Stimulated activated CD8-positive, alpha-beta memory T cell treated with anti-CD3 and anti-CD28 coated beads, Interleukin-7, amount 100 ng/mL, for 48 hours (primary cell): ENCODE measurements at regions not wholly inside any gene's neighbourhood (a gene's known extent, or its start where the extent isn't known, plus 50 kb on each side); places are given as distances from the start of the nearest gene placed in this dataset.

Experiments used
- DNase-seq, 2 donors: peaks; one replicate each; pipeline ENCODE4 v3.0.0-alpha.2; 2020; ENCODE audit warnings: low read depth in 1 of 2; ENCODE audit errors: extremely low read depth in 1 of 2

DNA sequence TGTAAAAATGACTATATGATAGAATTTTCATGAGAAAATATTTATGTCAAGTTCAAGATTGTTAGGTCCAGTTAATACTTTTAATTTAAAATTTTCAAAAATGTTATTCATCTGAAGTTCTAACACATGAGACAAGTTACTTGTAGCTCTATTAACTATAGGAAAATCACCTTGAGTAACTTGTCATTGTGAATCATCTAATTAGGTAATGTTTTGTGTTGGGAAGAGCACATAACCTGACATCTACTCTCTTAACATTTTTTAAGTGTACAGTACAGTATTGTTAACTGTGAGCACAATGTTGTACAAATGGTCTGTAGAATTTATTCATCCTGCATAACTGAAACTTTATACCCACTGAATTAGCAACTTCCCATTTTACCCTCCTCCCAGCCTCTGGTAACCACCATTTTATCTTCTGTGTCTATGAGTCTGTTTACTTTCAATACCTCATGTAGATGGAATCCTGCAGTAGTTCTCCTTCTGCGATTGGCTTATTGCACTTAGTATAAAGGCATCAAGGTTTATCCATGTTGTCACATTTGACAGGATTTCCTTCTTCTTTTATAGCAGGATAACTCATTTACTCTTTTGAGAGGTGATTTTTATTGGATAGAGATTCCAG lies 54.6 kb downstream of the ARL4A start:
- DNase-seq = no peak

DNA sequence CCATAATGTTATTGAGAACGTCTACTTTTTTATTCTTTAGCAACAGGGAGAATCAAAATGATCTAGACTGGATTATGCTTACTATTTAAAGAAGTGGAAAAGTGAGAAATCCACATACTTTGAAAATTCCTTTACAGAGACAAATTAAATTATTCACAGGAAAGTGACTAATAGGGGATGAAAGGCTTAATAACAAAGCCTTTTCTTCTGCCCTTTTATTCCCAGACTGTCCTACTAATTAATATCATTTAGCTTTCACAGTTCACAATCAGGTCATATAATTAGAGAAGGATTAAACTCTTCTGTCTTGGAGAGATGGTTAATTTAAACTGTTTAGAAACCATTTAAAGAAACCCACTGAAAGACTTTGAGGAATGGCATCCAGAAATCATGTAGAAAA lies 58.8 kb downstream of the ARL4A start:
- no peak for DNase-seq

DNA sequence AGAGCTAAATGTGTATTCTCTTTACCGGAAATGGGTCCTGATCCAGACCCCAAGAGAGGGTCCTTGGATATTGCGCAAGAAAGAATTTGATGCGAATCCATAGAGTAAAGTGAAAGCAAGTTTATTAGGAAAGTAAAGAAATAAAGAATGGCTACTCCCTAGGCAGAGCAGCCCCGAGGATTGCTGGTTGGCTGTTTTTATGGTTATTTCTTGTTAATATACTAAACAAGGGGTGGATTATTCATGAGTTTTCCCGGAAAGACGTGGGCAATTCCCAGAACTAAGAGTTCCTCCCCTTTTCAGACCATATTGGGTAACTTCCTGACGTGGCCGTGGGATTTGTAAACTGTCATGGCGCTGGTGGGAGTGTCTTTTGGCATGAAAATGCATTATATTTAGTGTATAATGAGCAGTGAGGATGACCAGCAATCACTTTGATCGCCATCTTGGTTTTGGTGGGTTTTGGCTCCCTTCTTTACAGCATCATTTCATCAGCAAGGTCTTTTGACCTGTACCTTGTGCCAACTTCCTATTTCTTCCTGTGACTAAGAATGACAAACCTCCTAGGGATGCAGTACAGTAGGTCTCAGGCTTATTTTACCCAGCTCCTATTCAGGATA lies 60.4 kb downstream of the ARL4A start:
- DNase-seq = no peak

DNA sequence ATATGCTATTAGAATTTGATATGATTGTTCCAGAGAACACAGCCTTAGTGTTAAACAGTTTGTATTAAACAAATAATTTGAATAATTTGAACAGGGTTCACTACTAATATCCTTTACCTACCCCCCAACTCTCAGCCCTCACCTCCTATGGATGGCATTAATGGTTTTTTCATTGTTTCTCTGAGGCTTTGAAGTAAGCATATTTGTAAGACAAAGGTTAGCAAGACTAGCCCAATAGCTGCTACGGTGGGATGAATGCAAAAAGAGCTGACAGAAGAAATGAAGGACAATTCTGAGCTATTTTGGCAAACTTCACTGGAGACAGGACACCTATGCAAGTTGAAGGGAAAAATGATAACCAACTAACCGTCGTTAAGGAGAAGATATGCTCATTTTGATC lies 61.6 kb downstream of the ARL4A start:
- DNase-seq = no peak

DNA sequence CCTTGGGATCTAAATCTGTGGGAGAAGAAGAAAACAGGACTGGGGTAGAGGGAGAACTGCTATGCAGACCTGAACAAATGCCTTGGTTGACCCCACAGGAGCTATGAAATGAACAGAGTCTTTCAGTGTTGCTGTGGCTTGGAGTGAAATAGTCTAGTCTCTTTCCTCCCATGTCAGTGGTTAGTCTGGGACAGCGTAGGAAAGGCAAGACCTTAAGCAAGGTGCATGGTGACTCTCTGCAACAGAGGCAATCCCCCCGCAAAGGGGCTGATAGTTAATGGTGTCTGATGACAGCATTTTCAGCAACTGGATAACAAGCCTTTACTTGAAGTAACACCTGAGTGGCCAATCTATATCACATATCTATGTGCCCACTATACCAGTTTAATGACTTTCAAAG lies 62.3 kb downstream of the ARL4A start:
- no peak for DNase-seq

DNA sequence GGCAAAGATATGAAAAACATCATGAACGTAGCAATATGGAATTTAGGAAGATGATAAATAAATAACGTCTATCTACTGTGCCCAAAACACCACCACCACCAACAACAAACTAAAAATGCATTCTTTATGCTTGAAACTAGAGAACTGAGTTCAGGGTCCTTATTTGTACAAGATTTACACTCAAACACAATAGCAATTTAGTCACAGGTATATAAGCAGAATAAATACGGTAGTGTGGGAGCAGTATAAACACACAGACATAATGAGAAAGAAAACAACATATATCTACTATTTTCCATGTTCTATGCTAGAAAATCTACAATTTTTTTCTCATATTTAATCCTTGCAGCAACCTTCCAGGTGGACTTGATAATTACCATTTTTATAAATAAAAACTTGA lies 64.3 kb downstream of the ARL4A start:
- DNase-seq = no peak

DNA sequence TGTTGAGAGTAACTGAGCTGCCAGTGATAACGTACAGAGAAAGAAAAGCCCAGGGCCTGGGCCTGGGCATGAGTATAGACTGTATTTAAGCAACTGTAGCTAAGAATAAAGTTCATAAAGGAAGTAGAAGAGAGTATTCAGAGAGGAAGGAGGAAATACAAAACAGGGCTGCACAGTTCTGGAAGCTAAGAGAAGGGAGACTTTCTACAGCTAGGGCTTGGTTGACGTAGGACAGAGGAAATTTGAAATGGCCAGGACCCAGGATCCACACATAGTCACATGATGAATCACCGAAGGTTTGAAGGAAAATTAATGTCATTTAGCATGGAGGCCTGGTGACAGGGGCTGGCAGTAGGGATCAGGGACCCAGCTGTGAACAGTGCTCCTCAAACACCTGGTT lies 66.7 kb downstream of the ARL4A start:
- DNase-seq = no peak

DNA sequence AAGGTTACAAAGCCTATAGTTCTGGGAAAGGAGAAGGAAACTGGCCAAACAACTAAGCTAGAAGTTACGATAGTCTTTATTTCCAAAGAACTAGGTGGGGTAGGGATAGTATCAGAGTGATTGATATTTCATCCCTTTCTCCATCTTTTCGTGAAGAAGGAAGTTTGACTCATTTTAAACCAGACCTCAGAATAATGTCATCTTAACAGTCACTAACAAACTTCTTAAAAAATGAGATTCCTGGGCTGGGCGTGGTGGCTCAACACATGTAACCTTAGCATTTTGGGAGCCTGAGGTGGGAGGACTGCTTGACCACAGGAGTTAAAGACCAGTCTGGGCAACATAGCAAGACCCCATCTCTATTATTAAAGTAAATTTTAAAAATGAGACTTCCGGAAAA lies 69.4 kb downstream of the ARL4A start:
- DNase-seq = no peak

DNA sequence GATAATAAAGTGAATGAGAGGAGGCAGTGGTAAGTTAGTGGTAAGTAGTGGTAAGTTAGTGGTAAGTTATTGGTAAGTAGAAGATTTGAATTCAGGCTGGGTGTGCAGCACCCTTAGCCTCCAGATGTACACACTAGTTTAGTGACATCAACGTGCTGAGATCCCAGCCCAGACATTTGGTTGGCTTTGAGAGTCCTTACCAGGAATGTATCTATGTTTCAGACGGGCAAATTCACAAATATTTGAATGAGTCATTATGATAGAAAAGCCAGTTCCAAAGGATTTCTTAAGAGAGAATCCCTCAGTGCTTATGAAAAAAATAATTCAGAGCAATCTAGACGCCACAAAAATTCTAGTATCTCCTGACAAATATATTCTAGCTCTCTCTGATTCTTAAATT lies 70.0 kb downstream of the ARL4A start:
- no peak for DNase-seq

DNA sequence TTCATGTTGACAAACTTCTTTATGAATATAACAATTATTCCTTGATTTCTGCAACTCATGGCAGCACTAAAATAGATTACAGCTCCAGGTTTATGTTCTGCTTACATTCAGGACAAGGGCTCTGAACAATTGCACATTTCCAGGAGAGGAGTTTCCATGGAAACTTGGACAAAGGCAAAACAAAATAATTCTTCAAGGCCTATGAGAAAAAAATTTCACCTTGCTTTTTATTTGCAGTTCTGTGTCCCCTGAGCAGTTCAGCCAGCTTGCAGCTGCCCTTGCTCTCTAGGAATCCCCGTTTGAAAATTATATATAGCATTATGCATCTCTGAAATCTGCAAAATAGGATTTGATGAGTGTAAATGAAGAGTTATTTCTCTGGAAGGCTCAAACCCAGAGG lies 71.7 kb downstream of the ARL4A start:
- no peak for DNase-seq

DNA sequence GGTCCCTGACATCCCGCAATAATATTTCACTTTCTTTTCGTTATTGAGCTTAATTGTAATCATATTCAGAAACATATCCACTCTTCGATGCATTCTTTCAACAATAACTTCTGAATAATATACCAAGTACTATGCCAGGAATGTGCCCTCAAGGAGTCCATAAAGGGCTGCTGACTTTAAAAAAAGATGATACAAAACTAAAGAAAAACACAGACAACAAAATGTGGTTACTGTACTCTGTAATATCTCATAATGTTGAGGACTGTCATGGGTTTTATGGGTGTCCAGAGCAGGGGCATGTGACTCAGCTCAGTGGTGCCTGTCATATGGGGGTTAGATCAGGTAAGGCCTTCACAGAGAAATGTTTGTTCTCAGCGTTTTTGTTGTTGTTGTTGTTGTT lies 73.7 kb downstream of the ARL4A start:
- DNase-seq = no peak

DNA sequence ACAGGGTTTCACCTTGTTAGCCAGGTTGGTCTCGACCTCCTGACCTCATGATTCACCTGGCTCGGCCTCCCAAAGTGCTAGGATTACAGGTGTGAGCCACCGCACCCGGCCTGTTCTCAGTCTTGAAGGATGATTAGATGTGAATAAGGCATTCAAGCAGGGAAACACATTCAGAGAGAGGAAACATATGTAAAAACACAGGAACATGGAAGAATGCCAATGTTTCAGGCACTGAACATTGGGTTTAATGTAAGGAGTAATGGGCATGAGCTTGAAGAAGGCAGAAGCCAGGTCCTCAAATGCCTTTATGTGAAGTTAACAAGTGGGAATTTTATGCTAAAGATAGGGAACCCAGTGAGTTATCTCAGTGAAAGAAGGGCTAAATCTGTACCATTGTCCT lies 74.3 kb downstream of the ARL4A start:
- DNase-seq = no peak

DNA sequence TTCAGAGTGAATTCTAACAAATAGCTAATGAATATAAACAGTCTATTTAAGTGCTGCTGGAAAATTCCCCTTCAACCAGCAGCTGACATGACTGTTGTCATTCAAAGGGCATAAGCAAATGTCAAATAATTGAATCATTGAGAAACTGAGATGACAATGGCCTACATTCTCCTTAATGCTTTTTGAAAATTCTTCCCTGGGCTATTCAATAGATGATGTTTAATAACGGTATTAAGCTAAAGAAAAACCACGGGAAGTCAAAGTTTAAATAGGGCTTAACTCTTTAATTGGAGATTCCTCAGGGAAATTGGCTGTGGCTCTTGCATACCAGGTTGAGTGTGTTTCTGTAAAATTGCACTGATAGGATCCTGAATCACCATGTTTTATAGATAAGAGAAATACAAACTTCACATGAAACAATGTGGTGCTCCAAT lies 77.0 kb downstream of the ARL4A start:
- DNase-seq = no peak

DNA sequence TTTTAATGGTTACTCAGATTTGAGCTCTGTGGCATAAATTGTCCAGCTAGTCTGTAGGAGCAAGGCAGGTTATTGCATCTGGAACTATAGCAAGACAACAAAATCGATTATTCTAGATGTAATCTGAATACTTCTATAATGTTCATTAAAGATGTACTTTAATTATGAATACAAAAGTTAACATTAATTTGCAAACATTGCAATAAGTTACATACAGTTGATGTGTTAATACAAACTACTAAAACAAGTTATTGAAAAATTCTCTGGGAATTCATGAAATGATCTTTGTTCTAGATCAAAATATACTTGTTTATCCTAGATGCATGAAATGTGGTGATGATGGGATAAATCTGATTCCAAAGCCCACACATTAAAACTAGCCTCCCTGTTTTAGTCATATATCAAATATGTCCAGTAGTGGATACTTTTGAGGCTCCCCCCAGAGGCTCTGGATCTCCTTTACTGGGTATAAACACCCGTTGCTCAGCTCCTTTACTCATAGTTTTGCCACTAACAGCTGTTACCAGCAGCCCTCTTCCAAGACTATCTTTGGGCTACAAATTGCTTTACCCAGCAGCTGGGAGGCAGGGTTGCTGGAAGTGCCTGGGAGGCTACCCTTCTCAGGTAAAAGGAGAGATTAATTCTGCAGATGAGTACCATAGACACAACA lies 78.1 kb downstream of the ARL4A start:
- DNase-seq = no peak

DNA sequence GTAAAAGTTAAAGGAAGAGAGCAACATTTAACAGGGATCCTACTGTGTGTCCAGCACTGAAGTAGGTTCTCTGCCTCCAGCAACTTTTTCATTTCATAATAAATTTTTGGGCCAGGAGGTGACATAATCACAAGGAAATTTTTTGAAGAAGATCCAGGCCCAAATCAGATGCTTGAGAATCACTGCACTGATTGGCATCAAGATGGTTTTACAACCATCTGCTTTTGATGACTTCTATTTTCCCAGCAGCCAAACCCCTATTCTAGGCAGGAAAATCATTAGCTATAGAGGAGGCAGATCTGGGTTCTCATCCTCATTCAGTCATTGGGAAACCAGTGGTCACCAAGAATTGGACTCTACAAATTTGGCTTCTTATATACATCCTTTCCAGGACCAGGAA lies 79.0 kb downstream of the ARL4A start:
- DNase-seq = no peak

DNA sequence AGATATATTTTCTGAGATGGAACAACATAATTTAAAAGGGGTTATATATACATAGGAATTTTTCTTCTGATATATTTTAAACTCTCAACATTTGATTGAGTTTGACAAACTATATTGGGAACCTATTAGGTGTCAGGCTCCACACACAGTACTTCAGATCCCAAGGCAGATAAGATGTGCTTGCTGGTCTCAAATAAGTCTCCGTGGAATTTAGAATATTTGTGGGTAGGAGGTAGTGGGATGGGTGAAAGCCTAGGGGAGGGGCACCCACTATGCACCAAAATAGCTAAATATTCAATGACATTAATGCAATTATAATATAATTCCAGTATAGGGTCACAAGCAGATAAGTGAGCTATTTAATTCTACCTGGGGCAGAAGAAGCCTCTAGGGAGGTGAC lies 81.5 kb downstream of the ARL4A start:
- DNase-seq = no peak

DNA sequence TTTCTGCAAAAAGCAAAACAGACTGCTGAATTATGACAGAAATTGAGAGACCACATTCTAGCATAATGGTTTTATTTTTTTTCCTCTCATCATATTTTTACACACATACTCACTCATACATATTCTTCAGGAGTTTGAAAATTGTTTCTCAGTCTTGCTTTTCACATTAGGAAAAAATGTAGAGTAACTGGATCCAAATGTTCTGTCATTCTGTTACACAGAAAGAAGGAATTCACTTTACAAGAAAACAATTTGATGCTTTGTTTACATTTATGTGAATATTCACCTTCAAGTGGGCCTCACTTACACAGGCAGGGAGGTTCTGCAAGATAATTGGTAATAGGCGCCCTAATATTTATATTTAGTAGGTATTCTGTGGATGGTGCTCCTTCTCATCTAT lies 82.0 kb downstream of the ARL4A start:
- DNase-seq = no peak

DNA sequence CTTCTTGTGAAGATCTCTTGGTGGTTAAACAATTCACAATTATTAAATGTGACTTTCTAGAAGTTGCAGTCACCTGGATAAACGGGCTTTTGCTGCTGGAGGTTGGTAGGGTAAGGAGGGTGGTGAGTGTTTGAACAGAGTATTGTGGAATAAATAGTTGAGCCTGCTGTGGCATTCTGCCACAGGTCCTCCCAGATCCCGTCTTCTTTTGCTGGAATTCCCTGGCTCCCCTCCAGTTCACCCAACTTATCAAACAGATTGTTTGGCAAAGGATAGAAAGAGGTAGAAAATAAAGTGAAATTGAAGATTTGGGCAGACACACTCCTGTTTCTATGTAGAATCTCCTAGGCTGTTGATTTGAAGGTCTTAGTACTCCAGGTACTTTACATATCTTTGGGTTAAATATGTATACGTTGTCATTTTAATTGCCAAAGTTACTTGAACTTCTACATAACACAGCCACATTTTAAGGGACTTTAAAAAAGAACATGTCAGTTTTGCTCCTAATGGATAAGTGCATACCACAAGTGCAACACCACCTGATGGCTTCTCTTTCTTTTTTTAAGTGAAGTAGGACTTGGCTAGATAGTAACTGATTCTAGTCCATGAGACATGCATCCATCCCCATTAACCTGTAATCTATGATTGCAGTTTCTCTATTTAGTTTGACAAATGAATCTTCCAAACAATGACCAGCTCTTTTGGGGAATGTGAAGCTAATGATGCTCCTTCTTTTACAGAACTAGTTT lies 83.0 kb downstream of the ARL4A start:
- DNase-seq = no peak

DNA sequence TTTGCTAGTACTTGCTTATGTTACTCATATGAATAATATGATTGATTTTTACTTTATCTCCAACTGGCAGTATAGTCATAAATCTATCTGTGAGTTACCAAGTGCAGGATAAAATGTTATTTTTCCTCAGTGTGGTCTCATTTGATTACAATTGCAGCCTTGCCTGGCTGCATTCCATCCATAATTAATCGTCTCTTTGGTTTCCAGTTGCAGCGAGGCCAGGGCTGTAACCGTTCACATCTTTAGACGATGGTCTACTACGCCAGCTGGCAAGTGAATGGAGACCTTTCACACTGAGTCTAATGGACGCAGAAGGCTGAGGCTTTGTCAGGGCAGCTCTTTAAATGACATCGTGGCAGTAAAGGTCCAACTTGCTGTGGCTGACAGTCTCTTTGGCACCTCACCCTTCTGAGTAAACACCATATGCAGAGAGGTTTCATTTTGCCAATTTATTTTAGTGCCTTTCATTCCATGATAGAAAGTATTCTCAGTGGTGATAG lies 84.0 kb downstream of the ARL4A start:
- DNase-seq = no peak

DNA sequence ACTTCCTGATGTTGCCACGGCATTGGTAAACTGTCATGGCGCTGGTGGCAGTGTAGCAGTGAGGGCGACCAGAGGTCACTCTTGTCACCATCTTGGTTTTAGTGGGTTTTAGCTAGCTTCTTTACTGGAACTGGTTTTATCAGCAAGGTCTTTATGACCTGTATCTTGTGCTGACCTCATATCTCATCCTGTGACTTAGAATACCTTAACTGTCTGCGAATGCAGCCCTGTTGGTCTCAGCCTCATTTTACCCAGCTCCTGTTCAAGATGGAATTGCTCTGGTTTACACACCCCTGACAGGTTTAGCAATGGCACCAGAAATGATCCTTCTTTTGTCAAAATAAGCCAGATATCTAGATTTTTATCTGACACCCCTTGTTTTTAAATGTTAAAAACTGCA lies 85.3 kb downstream of the ARL4A start:
- no peak for DNase-seq

DNA sequence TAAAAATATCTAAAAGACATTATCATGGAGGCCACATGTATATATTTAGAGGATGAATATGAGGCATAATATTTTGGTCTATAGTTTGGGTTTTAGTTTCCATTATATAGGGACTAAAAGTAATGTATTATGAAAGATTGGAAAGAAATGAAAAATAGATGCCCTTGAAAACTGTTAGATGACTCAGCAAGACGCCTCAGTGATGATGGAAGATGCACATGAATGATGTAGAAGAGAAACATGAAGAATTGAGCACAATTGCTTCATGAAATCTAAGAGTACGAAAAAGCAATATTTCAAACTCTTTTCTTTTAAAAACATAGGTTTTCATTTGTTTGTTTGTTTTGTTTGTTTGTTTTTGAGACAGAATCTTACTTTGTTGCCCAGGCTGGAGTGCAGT lies 89.8 kb downstream of the ARL4A start:
- DNase-seq = no peak

DNA sequence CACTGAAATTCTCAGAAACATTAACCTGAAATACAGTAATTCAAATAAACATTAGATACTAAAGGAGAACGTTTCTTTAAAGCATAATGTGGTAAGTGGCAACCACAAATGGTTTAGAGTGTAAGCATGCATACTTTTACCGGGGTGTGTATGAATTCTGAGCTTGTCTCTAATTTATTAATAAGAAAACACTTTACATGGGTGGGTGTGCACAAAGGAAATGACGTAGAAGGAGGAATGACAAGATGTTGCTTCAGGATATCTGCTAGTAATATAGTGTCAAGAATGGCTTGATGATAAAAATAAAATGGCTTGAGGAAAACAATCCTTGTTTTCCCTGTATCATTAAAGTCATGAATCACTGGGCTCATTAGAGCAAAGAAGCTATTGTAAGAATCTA lies 92.5 kb downstream of the ARL4A start:
- DNase-seq = no peak
